ENCODE measurements at regions not wholly inside any gene's neighbourhood (a gene's known extent, or its start where the extent isn't known, plus 50 kb on each side); places are given as distances from the start of the nearest gene placed in this dataset.

DNA sequence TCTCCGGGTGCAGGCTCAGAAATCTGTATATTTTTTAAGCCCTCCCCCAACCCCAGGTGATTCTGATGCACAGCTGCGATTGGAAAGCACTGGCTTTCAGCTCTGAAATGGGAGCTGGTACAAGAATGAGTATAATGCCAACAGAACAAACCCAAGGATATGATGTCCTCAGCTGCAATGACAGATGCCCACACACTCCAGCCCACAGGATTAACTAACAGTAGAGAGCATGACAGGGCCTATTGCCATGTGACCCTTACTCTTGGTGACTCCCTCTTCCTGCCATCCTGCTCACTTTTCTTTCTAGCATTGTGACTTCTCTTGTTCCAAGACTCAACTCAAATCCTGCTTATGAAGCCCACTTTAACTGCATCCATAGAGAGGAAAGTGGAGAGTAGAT lies 174.5 kb downstream of the FGF18 start:
- no peak overlapping the region for H3K18ac ChIP-seq (ENCODE audit: low read length)
- no peaks in the 10 kb centered on the region for H3K36me3 ChIP-seq (ENCODE audit: control insufficient read depth in 1 of 2, insufficient read depth in 2 of 2, low read length in 2 of 2)
- H4K91ac ChIP-seq (ENCODE audit: low read depth, low read length), result no peak overlapping the region
- H3K4me1 ChIP-seq (ENCODE audit: control insufficient read depth in 1 of 2, insufficient read depth in 2 of 2, low read length in 2 of 2), result peaks cover 3 to 6% of the 10 kb centered on the region in 2 experiments
- no peak overlapping the region for H3K23ac ChIP-seq (ENCODE audit: low read length)
- H3K79me2 ChIP-seq (ENCODE audit: control insufficient read depth, insufficient read depth, low read length, poor library complexity), result no peaks in the 10 kb centered on the region
- no peak overlapping the region for H2BK12ac ChIP-seq (ENCODE audit: low read length)
- no peak for DNase-seq
- H2AK5ac ChIP-seq (ENCODE audit: low read length), result no peak overlapping the region
- H3K79me1 ChIP-seq (ENCODE audit: low read length), result no peaks in the 10 kb centered on the region
- H3K27me3 ChIP-seq (ENCODE audit: insufficient read depth, low read length), result no peaks in the 10 kb centered on the region
- H3K9me3 ChIP-seq (ENCODE audit: insufficient read depth, low read depth, low read length), result peaks cover 1% of the 10 kb centered on the region
- H3K4ac ChIP-seq (ENCODE audit: low read depth, low read length), result no peak overlapping the region
- no peak overlapping the region for H2AFZ ChIP-seq (ENCODE audit: insufficient read depth, low read length, poor library complexity)
- no peak overlapping the region for H4K12ac ChIP-seq (ENCODE audit: low read depth, low read length)
- no peak overlapping the region for H3K27ac ChIP-seq (ENCODE audit: low read depth, low read length)
- H2BK5ac ChIP-seq (ENCODE audit: low read depth, low read length, poor library complexity), result no peak overlapping the region
- no peak overlapping the region for H3K9ac ChIP-seq (ENCODE audit: low read length)
- no peak overlapping the region for H2BK120ac ChIP-seq (ENCODE audit: insufficient read depth, low read length, poor library complexity)
- H3K14ac ChIP-seq (ENCODE audit: low read length), result no peak overlapping the region
- no CpG with 5 or more reads among the region's 2 CpGs for WGBS (ENCODE audit: extremely low coverage, insufficient coverage, insufficient read length)
- H4K8ac ChIP-seq (ENCODE audit: low read depth, low read length), result no peak overlapping the region
- H3K4me3 ChIP-seq (ENCODE audit: low read depth, low read length), result no peak overlapping the region
- H3K4me2 ChIP-seq (ENCODE audit: low read length), result no peak overlapping the region

- no peak overlapping the region for H3K18ac ChIP-seq (ENCODE audit: low read length)
- no peak overlapping the region for H3K4ac ChIP-seq (ENCODE audit: low read depth, low read length)
- H3K23ac ChIP-seq (ENCODE audit: low read length), result no peak overlapping the region
- H4K8ac ChIP-seq (ENCODE audit: low read depth, low read length), result no peak overlapping the region
- H3K9me3 ChIP-seq (ENCODE audit: insufficient read depth, low read depth, low read length), result peaks cover 3% of the 10 kb centered on the region
- no CpG with 5 or more reads among the region's 3 CpGs for WGBS (ENCODE audit: extremely low coverage, insufficient coverage, insufficient read length)
- DNase-seq, result no peak
- no peak overlapping the region for H2BK12ac ChIP-seq (ENCODE audit: low read length)
- H3K4me2 ChIP-seq (ENCODE audit: low read length), result no peak overlapping the region
- no peak overlapping the region for H3K4me3 ChIP-seq (ENCODE audit: low read depth, low read length)
- H4K91ac ChIP-seq (ENCODE audit: low read depth, low read length), result no peak overlapping the region
- no peak overlapping the region for H3K9ac ChIP-seq (ENCODE audit: low read length)
- H3K36me3 ChIP-seq (ENCODE audit: control insufficient read depth in 1 of 2, insufficient read depth in 2 of 2, low read length in 2 of 2), result no peaks in the 10 kb centered on the region
- H3K4me1 ChIP-seq (ENCODE audit: control insufficient read depth in 1 of 2, insufficient read depth in 2 of 2, low read length in 2 of 2), result peaks cover 3 to 6% of the 10 kb centered on the region in 2 experiments
- H4K12ac ChIP-seq (ENCODE audit: low read depth, low read length), result no peak overlapping the region
- no peaks in the 10 kb centered on the region for H3K79me2 ChIP-seq (ENCODE audit: control insufficient read depth, insufficient read depth, low read length, poor library complexity)
- H2AFZ ChIP-seq (ENCODE audit: insufficient read depth, low read length, poor library complexity), result no peak overlapping the region
- no peaks in the 10 kb centered on the region for H3K79me1 ChIP-seq (ENCODE audit: low read length)
- H2AK5ac ChIP-seq (ENCODE audit: low read length), result no peak overlapping the region
- H3K27ac ChIP-seq (ENCODE audit: low read depth, low read length), result no peak overlapping the region
- no peak overlapping the region for H2BK120ac ChIP-seq (ENCODE audit: insufficient read depth, low read length, poor library complexity)
- H2BK5ac ChIP-seq (ENCODE audit: low read depth, low read length, poor library complexity), result no peak overlapping the region
- H3K14ac ChIP-seq (ENCODE audit: low read length), result no peak overlapping the region
- no peaks in the 10 kb centered on the region for H3K27me3 ChIP-seq (ENCODE audit: insufficient read depth, low read length)
These were observed 176.0 kb downstream of the FGF18 start for GRCh38 chr5:171595401-171595800.

DNA sequence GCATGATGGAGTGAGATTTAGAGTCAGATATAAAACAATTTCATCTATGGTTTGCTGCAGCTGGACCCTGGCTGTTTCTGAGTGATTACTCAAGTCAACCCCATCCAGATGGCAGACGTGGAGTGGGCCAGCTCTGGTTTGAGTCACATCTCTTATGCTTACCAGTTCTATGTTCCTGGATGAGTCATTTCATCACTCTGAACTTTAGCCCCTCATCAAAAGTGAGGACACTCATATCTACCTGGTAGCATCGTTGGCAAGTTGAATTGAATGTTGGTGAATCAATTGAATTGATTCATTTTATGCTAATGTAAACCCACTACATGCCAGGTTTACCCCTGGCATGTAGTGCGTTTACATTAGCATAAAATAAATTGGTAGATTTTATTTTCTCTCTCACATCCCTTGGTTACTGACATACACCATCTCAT lies 176.4 kb downstream of the FGF18 start:
- Histone ChIP-seq H3K23ac (ENCODE audit: low read length) (no peak overlapping the region), H3K79me2 (ENCODE audit: control insufficient read depth, insufficient read depth, low read length, poor library complexity) (no peaks in the 10 kb centered on the region), H4K91ac (ENCODE audit: low read depth, low read length) (no peak overlapping the region), H4K12ac (ENCODE audit: low read depth, low read length) (no peak overlapping the region), H3K9me3 (ENCODE audit: insufficient read depth, low read depth, low read length) (peaks cover 3% of the 10 kb centered on the region), H3K9ac (ENCODE audit: low read length) (no peak overlapping the region), H3K36me3 (ENCODE audit: control insufficient read depth in 1 of 2, insufficient read depth in 2 of 2, low read length in 2 of 2) (no peaks in the 10 kb centered on the region), H3K4ac (ENCODE audit: low read depth, low read length) (no peak overlapping the region), H4K8ac (ENCODE audit: low read depth, low read length) (no peak overlapping the region), H2BK12ac (ENCODE audit: low read length) (no peak overlapping the region), H3K27ac (ENCODE audit: low read depth, low read length) (no peak overlapping the region), H2AK5ac (ENCODE audit: low read length) (no peak overlapping the region), H3K27me3 (ENCODE audit: insufficient read depth, low read length) (no peaks in the 10 kb centered on the region), H2BK5ac (ENCODE audit: low read depth, low read length, poor library complexity) (no peak overlapping the region), H3K79me1 (ENCODE audit: low read length) (no peaks in the 10 kb centered on the region), H2BK120ac (ENCODE audit: insufficient read depth, low read length, poor library complexity) (no peak overlapping the region), H3K4me3 (ENCODE audit: low read depth, low read length) (no peak overlapping the region), H3K4me1 (ENCODE audit: control insufficient read depth in 1 of 2, insufficient read depth in 2 of 2, low read length in 2 of 2) (peaks cover 3 to 6% of the 10 kb centered on the region in 2 experiments), H3K18ac (ENCODE audit: low read length) (no peak overlapping the region), H3K14ac (ENCODE audit: low read length) (no peak overlapping the region), H3K4me2 (ENCODE audit: low read length) (no peak overlapping the region), H2AFZ (ENCODE audit: insufficient read depth, low read length, poor library complexity) (no peak overlapping the region)
- no peak for DNase-seq
- no CpG with 5 or more reads among the region's 3 CpGs for WGBS (ENCODE audit: extremely low coverage, insufficient coverage, insufficient read length)

- Histone ChIP-seq H3K79me2 (ENCODE audit: control insufficient read depth, insufficient read depth, low read length, poor library complexity) (no peaks in the 10 kb centered on the region), H3K4me3 (ENCODE audit: low read depth, low read length) (no peak overlapping the region), H4K12ac (ENCODE audit: low read depth, low read length) (no peak overlapping the region), H2AK5ac (ENCODE audit: low read length) (no peak overlapping the region), H3K9me3 (ENCODE audit: insufficient read depth, low read depth, low read length) (peaks cover 1% of the 10 kb centered on the region), H3K79me1 (ENCODE audit: low read length) (no peaks in the 10 kb centered on the region), H3K4ac (ENCODE audit: low read depth, low read length) (no peak overlapping the region), H2BK120ac (ENCODE audit: insufficient read depth, low read length, poor library complexity) (no peak overlapping the region), H3K4me1 (ENCODE audit: control insufficient read depth in 1 of 2, insufficient read depth in 2 of 2, low read length in 2 of 2) (peaks cover 3 to 6% of the 10 kb centered on the region in 2 experiments), H3K9ac (ENCODE audit: low read length) (no peak overlapping the region), H3K4me2 (ENCODE audit: low read length) (no peak overlapping the region), H3K18ac (ENCODE audit: low read length) (no peak overlapping the region), H3K27me3 (ENCODE audit: insufficient read depth, low read length) (no peaks in the 10 kb centered on the region), H2BK5ac (ENCODE audit: low read depth, low read length, poor library complexity) (no peak overlapping the region), H4K8ac (ENCODE audit: low read depth, low read length) (no peak overlapping the region), H2BK12ac (ENCODE audit: low read length) (no peak overlapping the region), H3K36me3 (ENCODE audit: control insufficient read depth in 1 of 2, insufficient read depth in 2 of 2, low read length in 2 of 2) (no peaks in the 10 kb centered on the region), H2AFZ (ENCODE audit: insufficient read depth, low read length, poor library complexity) (no peak overlapping the region), H3K27ac (ENCODE audit: low read depth, low read length) (no peak overlapping the region), H4K91ac (ENCODE audit: low read depth, low read length) (no peak overlapping the region), H3K23ac (ENCODE audit: low read length) (no peak overlapping the region), H3K14ac (ENCODE audit: low read length) (no peak overlapping the region)
- DNase-seq, result peak; percentile 71 to 74
- no CpG with 5 or more reads among the region's 22 CpGs for WGBS (ENCODE audit: extremely low coverage, insufficient coverage, insufficient read length)
These were observed 177.0 kb downstream of the FGF18 start for GRCh38 chr5:171596391-171596878.
